22Rv1 (cell line): ENCODE measurements at regions not wholly inside any gene's neighbourhood (a gene's known extent, or its start where the extent isn't known, plus 50 kb on each side); places are given as distances from the start of the nearest gene placed in this dataset.

ENCODE experiments used
- CTCF ChIP-seq: fragments of 450-650 bp; IDR thresholded peaks from 2 replicates; pipeline ENCODE4 v1.5.1; 2017; ENCODE audit warnings: mild to moderate bottlenecking
- ZFX ChIP-seq: fragments of 450-650 bp; IDR thresholded peaks from 2 replicates; pipeline ENCODE4 v1.6.1; 2017; ENCODE audit warnings: antibody characterized with exemption, borderline replicate concordance

GRCh38 chr2:51225377-51225776 lies 193.4 kb upstream of the NRXN1 start:
- TF ChIP-seq CTCF (no peak), ZFX (no peak)
